ENCODE measurements at regions not wholly inside any gene's neighbourhood (a gene's known extent, or its start where the extent isn't known, plus 50 kb on each side); places are given as distances from the start of the nearest gene placed in this dataset.

- Histone ChIP-seq H3K4me3 (no peak overlapping the region), H3K36me3 (no peaks in the 10 kb centered on the region), H3K27me3 (no peaks in the 10 kb centered on the region), H3K9me3 (no peaks in the 10 kb centered on the region), H3K4me1 (no peaks in the 10 kb centered on the region), H3K27ac (no peak overlapping the region)
- TF ChIP-seq CTCF (IDR thresholded peaks at IDR 0.05) (no peak), POLR2AphosphoS5 (IDR thresholded peaks at IDR 0.05) (no peak), POLR2A (IDR thresholded peaks at IDR 0.05) (no peak)
- no peak for ATAC-seq
- WGBS, 2 donors (ENCODE audit: low coverage in 1 of 2), result 74% methylated on average over 2 of the region's 2 CpGs; no CpG with 5 or more reads in 1 of the 2 donors
These were observed 681.0 kb downstream of the DIPK2A start for GRCh38 chr3:144652573-144652972.

- no peak for TF ChIP-seq EP300 (IDR thresholded peaks at IDR 0.05)
- no peak for TF ChIP-seq CTCF (IDR thresholded peaks at IDR 0.05)
- no peak for TF ChIP-seq POLR2A (IDR thresholded peaks at IDR 0.05)
- no peak for TF ChIP-seq POLR2AphosphoS5 (IDR thresholded peaks at IDR 0.05)
- 45 to 57% methylated on average over 1 of the region's 1 CpG for WGBS, 2 donors (ENCODE audit: low coverage in 1 of 2)
- H3K27ac ChIP-seq, result no peak overlapping the region
- H3K36me3 ChIP-seq, result no peaks in the 10 kb centered on the region
- no peak overlapping the region for H3K4me3 ChIP-seq
- no peak for ATAC-seq
- no peaks in the 10 kb centered on the region for H3K4me1 ChIP-seq
- H3K9me3 ChIP-seq, result no peaks in the 10 kb centered on the region
- no peaks in the 10 kb centered on the region for H3K27me3 ChIP-seq
These were observed 683.8 kb downstream of the DIPK2A start for GRCh38 chr3:144655423-144655822.

GRCh38 chr3:144660186-144660585 is 688.6 kb downstream of the DIPK2A start:
- no peaks in the 10 kb centered on the region for H3K27me3 ChIP-seq
- H3K9me3 ChIP-seq, result no peaks in the 10 kb centered on the region
- no peak for ATAC-seq
- no peaks in the 10 kb centered on the region for H3K4me1 ChIP-seq
- no peak overlapping the region for H3K27ac ChIP-seq
- WGBS, 2 donors (ENCODE audit: low coverage in 1 of 2), result 78 to 79% methylated on average over 1 of the region's 1 CpG
- TF ChIP-seq POLR2A (IDR thresholded peaks at IDR 0.05), result no peak
- TF ChIP-seq POLR2AphosphoS5 (IDR thresholded peaks at IDR 0.05), result no peak
- TF ChIP-seq CTCF (IDR thresholded peaks at IDR 0.05), result no peak
- no peak for TF ChIP-seq EP300 (IDR thresholded peaks at IDR 0.05)
- H3K4me3 ChIP-seq, result no peak overlapping the region
- H3K36me3 ChIP-seq, result no peaks in the 10 kb centered on the region

GRCh38 chr3:144662729-144663128 is 691.1 kb downstream of the DIPK2A start:
- Histone ChIP-seq H3K9me3 (no peaks in the 10 kb centered on the region), H3K4me3 (no peak overlapping the region), H3K36me3 (no peaks in the 10 kb centered on the region), H3K4me1 (no peaks in the 10 kb centered on the region), H3K27me3 (no peaks in the 10 kb centered on the region), H3K27ac (no peak overlapping the region)
- TF ChIP-seq CTCF (IDR thresholded peaks at IDR 0.05) (no peak), EP300 (IDR thresholded peaks at IDR 0.05) (no peak), POLR2A (IDR thresholded peaks at IDR 0.05) (no peak), POLR2AphosphoS5 (IDR thresholded peaks at IDR 0.05) (no peak)
- no peak for ATAC-seq
- 81 to 89% methylated on average over 1 to 3 of the region's 3 CpGs for WGBS, 2 donors (ENCODE audit: low coverage in 1 of 2)

GRCh38 chr3:144663456-144664436 is 692.1 kb downstream of the DIPK2A start:
- H3K4me3 ChIP-seq, result no peak overlapping the region
- H3K9me3 ChIP-seq, result no peaks in the 10 kb centered on the region
- H3K27me3 ChIP-seq, result no peaks in the 10 kb centered on the region
- no peaks in the 10 kb centered on the region for H3K4me1 ChIP-seq
- no peak for TF ChIP-seq POLR2AphosphoS5 (IDR thresholded peaks at IDR 0.05)
- TF ChIP-seq EP300 (IDR thresholded peaks at IDR 0.05), result no peak
- TF ChIP-seq POLR2A (IDR thresholded peaks at IDR 0.05), result no peak
- no peak for TF ChIP-seq CTCF (IDR thresholded peaks at IDR 0.05)
- H3K36me3 ChIP-seq, result no peaks in the 10 kb centered on the region
- no peak overlapping the region for H3K27ac ChIP-seq
- no peak for ATAC-seq
- WGBS, 2 donors (ENCODE audit: low coverage in 1 of 2), result 61 to 84% methylated on average over 4 to 6 of the region's 6 CpGs
